GM10248 (cell line): ENCODE measurements at regions not wholly inside any gene's neighbourhood (a gene's known extent, or its start where the extent isn't known, plus 50 kb on each side); places are given as distances from the start of the nearest gene placed in this dataset.

Experiments used
- CTCF ChIA-PET: fragments of 300-600 bp; sonication (Branson Sonifier 250); formaldehyde crosslinking; extraction: SDS; loops from one replicate; lab custom pipeline; 2021; ENCODE audit warnings: antibody characterized with exemption; lab: Yijun Ruan, JAX
- POLR2A ChIA-PET: fragments of 350-650 bp; sonication (Branson Sonifier 250); formaldehyde crosslinking; extraction: SDS; loops from one replicate; lab custom pipeline; 2020; ENCODE audit warnings: antibody characterized with exemption; lab: Yijun Ruan, JAX
- DNase-seq: peaks from one replicate; pipeline ENCODE4 v3.0.0; 2012; ENCODE audit errors: extremely low spot score
- CTCF ChIP-seq: IDR thresholded peaks from 2 replicates; pipeline ENCODE4 v1.5.1; 2012; ENCODE audit warnings: mild to moderate bottlenecking, low read depth; ENCODE audit errors: extremely low read depth, missing control alignments, control extremely low read depth

GRCh38 chr12:92027243-92027642 is 118.4 kb downstream of the BTG1 start:
- CTCF ChIA-PET = interaction anchor here (0.8 kb wide), 1 partner anchor 38 kb away, joined by 3 read pairs; no protein-coding TSS in a partner anchor
- TF ChIP-seq CTCF = no peak
- POLR2A ChIA-PET = no interaction called here
- no peak for DNase-seq

GRCh38 chr12:92025462-92026207 is 120.0 kb downstream of the BTG1 start:
- CTCF ChIA-PET = interaction anchor here (2.6 kb wide), 1 partner anchor 214 kb away, joined by 9 read pairs; no protein-coding TSS in a partner anchor

GRCh38 chr12:92022093-92022492 is 123.6 kb downstream of the BTG1 start:
- CTCF ChIA-PET = interaction anchor here (1.1 to 1.5 kb wide), 3 partner anchors 10 to 17 kb away, joined by 3 to 4 read pairs (median 4); no protein-coding TSS in a partner anchor
- POLR2A ChIA-PET = no interaction called here
- DNase-seq = no peak
- TF ChIP-seq CTCF = no peak

More at GRCh38 chr12:92025462-92026207, 120.0 kb downstream of the BTG1 start:
- DNase-seq = no peak
- no peak for TF ChIP-seq CTCF
- POLR2A ChIA-PET = no interaction called here

GRCh38 chr12:92021666-92022035 is 124.0 kb downstream of the BTG1 start:
- no peak for DNase-seq
- POLR2A ChIA-PET = interaction anchor here (0.5 kb wide), 1 partner anchor 109 kb away, joined by 5 read pairs; no protein-coding TSS in a partner anchor
- CTCF ChIA-PET = interaction anchor here (1.1 to 1.5 kb wide), 3 partner anchors 9 to 16 kb away, joined by 3 to 4 read pairs (median 4); no protein-coding TSS in a partner anchor
- no peak for TF ChIP-seq CTCF

- DNase-seq = no peak
- no peak for TF ChIP-seq CTCF
- CTCF ChIA-PET = interaction anchor here (1.5 kb wide), 1 partner anchor 9 kb away, joined by 4 read pairs; no protein-coding TSS in a partner anchor
- POLR2A ChIA-PET = interaction anchor here (0.5 kb wide), 1 partner anchor 109 kb away, joined by 5 read pairs; no protein-coding TSS in a partner anchor
Measured at GRCh38 chr12:92020983-92021665, 124.5 kb downstream of the BTG1 start.
